M059J (cell line): ENCODE measurements at regions not wholly inside any gene's neighbourhood (a gene's known extent, or its start where the extent isn't known, plus 50 kb on each side); places are given as distances from the start of the nearest gene placed in this dataset.
"Not testable (repeated sequence)": the region's sequence is repeated elsewhere in the genome, so short reads cannot be mapped to it uniquely, and the experiment has no call there.

Source experiments
- DNase-seq: peaks from one replicate; pipeline ENCODE4 v3.0.0-alpha.2; 2012; ENCODE audit warnings: low read depth

DNA sequence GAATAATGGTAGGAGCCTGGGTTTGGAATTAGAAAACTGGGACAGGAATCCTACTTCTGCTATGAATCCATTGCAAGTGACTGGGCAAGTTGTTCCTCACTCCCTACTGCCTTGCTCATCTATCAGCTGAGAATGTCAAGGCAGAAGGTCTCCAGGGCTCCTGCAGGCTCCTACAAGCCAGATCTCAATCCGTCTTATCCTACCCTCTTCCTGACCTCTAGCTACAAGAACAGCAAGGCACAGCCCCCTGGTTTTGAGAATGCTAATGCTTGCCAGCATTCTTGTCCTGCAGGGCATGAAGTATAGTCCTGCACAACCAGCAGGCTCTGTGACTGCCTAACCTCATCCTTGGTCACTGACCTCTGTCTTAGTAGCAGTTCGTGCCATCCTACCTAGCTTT lies 141.9 kb upstream of the TNP1 start:
- DNase-seq: no peak

DNA sequence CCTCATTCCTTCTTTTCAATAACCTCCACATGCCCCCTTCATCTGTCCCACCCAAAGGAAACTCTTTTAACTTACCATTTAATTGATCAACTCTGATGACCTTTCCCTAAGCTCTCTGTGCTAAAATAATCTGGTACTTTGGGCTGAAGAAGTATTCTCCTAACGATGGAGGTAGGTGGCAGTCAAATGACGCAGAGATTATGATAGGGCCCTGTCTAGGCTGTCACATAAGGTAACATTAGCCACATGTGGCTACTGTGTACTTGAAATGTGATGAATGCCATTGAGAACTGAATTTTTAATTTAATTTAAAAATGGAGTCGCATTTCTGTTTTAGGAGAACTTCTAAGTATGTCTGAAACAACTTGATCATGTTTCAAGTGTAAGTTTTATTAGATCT lies 140.5 kb upstream of the TNP1 start:
- DNase-seq: peak; percentile 3

DNA sequence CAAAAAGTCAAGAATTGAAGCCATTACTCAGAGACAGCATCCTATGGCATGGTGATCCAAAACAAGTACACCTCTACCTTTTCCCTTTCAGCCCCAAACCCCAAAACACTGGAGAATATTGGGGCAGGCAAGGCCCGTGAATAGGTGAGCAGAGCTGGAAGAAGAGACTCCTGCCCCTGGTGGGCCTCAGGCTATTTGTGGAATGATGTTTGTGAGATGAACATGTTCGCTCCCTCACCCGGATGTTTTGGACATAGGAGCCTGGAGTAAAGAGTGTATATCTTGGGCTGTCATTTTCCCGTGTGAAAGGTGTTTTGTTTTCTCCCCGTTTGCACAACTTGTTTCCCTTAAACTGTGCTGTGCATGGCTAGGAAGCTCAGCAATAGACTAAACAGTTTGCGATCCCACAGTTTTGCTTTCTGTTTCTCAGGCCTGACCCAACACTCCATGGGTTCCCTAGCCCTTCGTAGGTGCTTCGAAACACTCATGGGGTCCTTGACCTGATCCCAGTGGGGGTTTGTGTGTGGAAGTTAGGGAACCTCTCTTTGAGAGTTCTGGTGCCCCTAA lies 136.5 kb upstream of the TNP1 start:
- no peak for DNase-seq

DNA sequence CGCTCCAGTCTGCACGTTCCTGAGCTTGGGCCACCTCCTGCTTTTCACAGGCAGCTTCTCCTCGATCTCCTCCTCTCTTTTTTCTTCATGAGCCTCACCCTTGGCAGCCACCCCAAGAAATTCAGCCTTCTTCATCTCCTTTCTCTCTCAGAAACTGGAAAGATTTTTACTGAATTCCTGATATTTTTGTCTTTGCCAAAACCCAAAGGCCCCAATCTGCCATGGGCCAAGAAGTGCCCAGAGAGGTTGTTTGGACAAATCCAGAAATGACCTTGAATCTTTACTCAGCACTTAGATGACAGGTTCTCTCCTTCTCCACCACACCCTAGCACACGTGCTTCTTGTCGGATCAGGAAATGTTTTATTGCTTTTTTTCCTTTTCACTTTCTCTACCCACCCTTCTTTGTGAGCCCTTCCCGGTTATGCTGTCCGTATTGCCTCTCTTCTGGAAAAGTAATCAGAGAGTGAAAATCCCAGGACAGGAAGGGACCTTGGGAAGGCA lies 134.5 kb upstream of the TNP1 start:
- no peak for DNase-seq

- DNase-seq: no peak
Measured at GRCh38 chr2:216992056-216992675, 132.3 kb upstream of the TNP1 start.

- no peak for DNase-seq
Measured at GRCh38 chr2:216991563-216991962, 131.7 kb upstream of the TNP1 start.

- DNase-seq: peak; percentile 21
Measured at GRCh38 chr2:216989340-216990129, 129.7 kb upstream of the TNP1 start.

DNA sequence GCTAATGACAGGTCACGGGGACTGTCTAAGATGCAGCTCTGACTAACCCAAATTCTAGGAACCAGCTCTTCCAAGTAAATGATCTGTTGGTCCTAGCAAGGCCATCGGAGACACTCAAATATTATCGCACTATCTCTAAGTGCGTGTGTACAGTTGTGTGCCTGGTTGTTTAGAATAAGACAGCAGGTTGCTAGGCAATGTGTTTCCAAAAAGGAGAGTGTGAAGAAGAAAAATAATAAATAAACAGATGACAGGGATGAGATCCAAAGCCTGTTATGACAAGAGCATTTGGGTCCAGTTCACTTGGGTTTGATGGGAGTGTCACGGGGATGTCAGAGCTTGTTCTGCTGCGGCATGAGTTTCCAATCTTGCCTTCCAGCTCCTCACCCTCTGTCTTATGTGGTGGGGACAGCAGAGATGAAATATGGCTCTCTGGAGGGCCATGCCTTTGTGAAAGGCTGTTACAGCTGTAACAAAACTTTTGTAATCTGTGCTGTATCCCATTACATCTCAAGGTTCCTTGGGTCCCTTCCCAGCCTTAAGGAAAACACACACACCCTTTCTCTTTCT lies 127.5 kb upstream of the TNP1 start:
- no peak for DNase-seq

- no peak for DNase-seq
Measured at GRCh38 chr2:216985658-216986141, 125.8 kb upstream of the TNP1 start.

DNA sequence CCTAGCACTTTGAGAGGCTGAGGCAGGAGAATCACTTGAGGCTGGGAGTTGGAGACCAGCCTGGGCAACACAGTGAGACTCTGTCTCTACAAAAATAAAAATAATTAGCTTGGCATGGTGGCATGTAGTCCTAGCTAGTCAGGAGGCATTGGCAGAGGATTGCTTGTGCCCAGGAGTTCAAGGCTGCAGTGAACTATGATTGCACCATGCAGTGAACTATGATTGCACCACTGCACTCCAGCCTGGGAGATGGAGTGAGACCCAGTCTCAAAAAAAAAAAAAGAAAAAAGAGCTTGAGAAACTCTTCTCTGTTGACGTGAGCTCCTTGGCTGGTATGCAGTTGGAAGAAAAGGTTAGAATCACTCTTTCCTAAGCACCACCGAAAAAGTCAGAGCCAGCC lies 125.1 kb upstream of the TNP1 start:
- DNase-seq: no peak

- not testable (repeated sequence) for DNase-seq
Measured at GRCh38 chr2:216981951-216982350, 122.1 kb upstream of the TNP1 start.

DNA sequence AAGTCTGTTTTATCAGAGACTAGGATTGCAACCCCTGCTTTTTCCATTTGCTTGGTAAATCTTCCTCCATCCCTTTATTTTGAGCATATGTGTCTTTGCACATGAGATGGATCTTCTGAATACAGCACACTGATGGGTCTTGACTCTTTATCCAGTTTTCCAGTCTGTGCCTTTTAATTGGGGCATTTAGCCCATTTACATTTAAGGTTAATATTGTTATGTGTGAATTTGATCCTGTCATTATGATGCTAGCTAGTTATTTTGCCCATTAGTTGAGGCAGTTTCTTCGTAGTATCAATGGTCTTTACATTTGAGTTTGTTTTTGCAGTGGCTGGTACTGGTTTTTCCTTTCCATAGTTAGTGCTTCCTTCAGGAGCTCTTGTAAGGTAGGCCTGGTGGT lies 120.6 kb upstream of the TNP1 start:
- DNase-seq: not testable (repeated sequence)

- DNase-seq: no peak
Measured at GRCh38 chr2:216974321-216975302, 114.7 kb upstream of the TNP1 start.

DNA sequence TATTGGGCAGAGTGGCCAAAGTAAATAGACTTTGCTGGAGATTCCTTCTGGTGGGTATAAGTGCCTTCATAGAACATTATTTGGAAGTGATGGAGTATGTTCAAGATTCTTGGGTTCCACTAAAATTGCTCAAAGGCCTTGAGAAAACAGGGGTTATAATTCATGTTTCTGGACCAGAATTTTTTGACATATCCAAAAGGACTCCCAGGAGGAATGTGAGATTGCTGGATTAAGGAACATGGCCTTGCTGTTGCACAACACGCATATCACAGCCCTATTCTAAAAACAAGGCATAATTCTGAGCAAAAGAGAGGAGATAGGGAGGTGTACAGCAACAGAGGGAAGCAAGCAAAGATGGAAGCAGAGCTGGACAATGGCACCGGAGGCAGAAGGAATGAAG lies 111.7 kb upstream of the TNP1 start:
- DNase-seq: no peak

DNA sequence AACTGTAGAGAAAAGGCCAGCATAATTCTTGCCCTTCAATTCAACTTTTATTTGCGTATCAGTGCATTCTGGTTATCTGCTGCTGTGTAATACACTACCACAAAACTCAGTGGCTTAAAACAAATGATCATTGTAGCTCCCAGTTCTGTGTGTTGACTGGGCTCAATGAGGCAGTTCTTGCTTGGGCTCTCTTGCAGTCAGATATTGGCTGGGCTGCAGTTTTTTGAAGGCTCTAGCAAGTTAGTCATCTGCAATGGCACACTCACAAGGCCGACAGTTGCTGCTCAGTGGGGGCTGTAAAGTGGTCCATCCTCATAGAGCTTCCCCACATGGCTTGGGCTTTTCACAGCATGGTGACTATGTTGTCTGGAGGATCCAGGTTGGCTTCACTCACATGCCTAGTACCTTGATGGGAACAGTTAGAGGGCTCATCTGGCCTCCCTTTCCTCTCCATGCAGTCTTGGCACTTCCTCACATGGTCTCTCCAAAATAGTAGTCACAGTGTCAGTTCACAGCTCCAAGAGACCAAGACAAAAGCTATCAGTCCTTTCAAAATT lies 110.6 kb upstream of the TNP1 start:
- DNase-seq: no peak

DNA sequence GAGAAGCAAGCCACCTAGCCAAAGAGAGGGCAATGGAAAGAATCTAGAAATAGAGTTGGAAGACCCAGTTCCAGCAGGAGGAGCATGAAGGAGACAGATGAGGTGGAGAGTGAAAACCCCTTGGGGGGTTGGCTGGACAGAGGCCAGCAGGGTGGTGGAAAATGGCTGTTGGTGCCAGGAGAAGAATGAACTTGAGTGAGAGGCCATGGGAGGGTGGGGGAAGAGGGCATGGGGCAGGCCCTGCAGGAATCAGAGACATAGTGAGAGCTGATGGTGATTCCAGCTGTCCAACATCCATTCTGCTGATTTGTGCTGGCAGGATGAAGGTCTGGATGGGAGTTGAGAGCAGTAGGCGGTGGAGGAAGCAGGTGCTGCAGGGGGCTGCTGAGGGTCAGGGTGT lies 108.0 kb upstream of the TNP1 start:
- no peak for DNase-seq

GRCh38 chr2:216960671-216961268 lies 100.9 kb upstream of the TNP1 start:
- DNase-seq: no peak

- DNase-seq: no peak
Measured at GRCh38 chr2:216959433-216959832, 99.6 kb upstream of the TNP1 start.

DNA sequence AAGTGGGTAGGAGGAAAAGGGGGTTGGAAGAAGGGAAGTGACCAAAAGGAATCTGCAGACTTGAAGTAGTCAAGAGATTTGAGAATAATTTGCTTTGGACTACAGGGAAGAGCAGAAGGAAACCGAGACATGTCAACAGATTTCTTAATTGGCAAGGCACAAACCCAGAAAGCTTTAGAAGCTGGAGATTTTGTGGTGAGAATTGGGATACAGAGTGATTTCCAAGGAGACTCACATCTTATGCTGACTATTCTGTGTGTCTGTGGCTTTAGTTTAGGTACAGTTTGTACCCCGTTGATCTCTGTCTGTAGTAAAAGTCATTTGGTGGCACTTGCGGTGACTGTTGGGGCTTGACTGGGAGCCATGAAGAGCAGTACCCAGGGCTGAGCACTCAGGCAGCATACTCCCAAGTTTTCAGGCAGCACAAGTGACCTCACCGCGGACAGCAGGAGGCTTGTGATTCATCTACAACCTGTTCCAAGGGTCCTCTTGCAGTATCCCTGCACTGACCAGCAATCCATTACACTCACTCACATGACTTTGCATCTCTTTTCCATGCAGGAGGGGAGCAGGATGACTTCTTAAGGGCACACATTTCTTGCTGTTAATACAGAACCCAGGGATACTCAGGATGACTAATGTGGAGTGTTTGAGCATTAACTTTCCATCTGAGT lies 97.1 kb upstream of the TNP1 start:
- DNase-seq: peak; percentile 12

GRCh38 chr2:216951171-216951570 lies 91.3 kb upstream of the TNP1 start:
- no peak for DNase-seq
